Testis (tissue), 2 donors: ENCODE measurements at regions not wholly inside any gene's neighbourhood (a gene's known extent, or its start where the extent isn't known, plus 50 kb on each side); places are given as distances from the start of the nearest gene placed in this dataset.

Experiments
- POLR2A ChIP-seq: fragments of 450-650 bp; IDR thresholded peaks from one replicate; pipeline ENCODE4 v1.6.1; 2017; ENCODE audit warnings: antibody characterized with exemption, mild to moderate bottlenecking, moderate library complexity
- TF ChIP-seq, protein P1 (sequence below), 3 experiments: fragments of 450-650 bp in 2 of 3; fragments of 200-600 bp in 1 of 3; sonication (generic) in 1 of 3; IDR thresholded peaks; one replicate each; pipeline ENCODE4 v1.5.1; 2016 to 2019; ENCODE audit warnings: antibody characterized with exemption in 3 of 3, mild to moderate bottlenecking in 2 of 3, moderate library complexity in 1 of 3

DNA sequence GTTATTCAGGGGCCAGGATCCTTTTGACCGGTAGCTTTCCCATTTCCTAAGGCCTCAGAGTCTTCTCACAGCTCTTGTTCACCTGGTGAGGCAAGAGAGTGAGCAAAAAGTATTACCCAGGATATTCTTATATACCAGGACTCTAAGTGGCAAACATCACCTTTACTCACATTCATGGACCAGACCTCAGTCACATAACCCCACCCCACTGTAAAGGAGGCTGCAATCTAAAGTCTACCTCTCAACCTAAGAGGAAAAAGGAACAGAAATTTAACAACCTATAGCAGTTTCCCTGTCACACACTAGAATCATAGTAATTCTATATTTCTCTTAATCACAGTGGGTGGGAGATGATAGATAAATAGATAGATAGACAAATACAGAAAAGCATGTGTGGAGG lies 176.0 kb upstream of the PTPRZ1 start:
- TF ChIP-seq, protein P1, sequence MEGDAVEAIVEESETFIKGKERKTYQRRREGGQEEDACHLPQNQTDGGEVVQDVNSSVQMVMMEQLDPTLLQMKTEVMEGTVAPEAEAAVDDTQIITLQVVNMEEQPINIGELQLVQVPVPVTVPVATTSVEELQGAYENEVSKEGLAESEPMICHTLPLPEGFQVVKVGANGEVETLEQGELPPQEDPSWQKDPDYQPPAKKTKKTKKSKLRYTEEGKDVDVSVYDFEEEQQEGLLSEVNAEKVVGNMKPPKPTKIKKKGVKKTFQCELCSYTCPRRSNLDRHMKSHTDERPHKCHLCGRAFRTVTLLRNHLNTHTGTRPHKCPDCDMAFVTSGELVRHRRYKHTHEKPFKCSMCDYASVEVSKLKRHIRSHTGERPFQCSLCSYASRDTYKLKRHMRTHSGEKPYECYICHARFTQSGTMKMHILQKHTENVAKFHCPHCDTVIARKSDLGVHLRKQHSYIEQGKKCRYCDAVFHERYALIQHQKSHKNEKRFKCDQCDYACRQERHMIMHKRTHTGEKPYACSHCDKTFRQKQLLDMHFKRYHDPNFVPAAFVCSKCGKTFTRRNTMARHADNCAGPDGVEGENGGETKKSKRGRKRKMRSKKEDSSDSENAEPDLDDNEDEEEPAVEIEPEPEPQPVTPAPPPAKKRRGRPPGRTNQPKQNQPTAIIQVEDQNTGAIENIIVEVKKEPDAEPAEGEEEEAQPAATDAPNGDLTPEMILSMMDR (IDR thresholded peaks at IDR 0.05): no peak
- no peak for TF ChIP-seq POLR2A
